ENCODE measurements at regions not wholly inside any gene's neighbourhood (a gene's known extent, or its start where the extent isn't known, plus 50 kb on each side); places are given as distances from the start of the nearest gene placed in this dataset.

DNA sequence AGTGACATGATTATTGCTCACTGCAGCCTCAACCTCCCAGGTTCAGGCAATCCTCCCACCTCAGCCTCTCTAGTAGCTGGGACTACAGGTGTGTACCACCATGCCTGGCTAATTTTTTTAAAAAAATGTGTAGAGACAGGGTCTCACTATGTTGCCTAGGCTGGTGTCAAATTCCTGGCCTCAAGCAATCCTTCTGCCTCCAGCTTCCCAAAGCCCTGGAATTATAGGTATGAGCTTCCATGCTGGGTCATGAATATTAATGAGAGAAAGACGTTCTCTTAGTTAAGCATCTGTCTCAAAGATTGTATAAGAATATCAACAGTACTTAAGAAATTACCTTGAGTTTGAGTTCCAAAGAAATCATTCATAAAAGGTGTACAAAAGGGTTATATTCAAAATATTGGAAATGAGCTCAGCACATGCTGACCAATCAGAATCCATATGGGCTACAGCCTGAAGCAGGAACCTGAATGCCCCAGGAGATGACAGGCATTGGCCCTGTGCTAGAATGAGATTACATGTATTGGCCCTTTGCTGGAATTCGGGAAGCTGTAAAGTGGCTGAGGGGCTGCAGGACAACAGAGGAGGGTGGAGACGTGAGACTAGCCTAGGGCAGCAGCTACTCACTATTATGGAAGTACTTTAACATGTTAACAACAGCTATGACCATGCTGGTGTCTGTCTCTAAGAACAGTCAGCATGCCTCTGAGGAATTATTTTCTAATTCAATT is 157.0 kb upstream of the CPNE8 start:
- TF ChIP-seq, protein P1, sequence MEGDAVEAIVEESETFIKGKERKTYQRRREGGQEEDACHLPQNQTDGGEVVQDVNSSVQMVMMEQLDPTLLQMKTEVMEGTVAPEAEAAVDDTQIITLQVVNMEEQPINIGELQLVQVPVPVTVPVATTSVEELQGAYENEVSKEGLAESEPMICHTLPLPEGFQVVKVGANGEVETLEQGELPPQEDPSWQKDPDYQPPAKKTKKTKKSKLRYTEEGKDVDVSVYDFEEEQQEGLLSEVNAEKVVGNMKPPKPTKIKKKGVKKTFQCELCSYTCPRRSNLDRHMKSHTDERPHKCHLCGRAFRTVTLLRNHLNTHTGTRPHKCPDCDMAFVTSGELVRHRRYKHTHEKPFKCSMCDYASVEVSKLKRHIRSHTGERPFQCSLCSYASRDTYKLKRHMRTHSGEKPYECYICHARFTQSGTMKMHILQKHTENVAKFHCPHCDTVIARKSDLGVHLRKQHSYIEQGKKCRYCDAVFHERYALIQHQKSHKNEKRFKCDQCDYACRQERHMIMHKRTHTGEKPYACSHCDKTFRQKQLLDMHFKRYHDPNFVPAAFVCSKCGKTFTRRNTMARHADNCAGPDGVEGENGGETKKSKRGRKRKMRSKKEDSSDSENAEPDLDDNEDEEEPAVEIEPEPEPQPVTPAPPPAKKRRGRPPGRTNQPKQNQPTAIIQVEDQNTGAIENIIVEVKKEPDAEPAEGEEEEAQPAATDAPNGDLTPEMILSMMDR (IDR thresholded peaks at IDR 0.05), result no peak
- no peak for TF ChIP-seq POLR2AphosphoS5 (IDR thresholded peaks at IDR 0.05)
